HG02759 (cell line): ENCODE measurements at regions not wholly inside any gene's neighbourhood (a gene's known extent, or its start where the extent isn't known, plus 50 kb on each side); places are given as distances from the start of the nearest gene placed in this dataset.
"Not testable (repeated sequence)": the region's sequence is repeated elsewhere in the genome, so short reads cannot be mapped to it uniquely, and the experiment has no call there.

Experiments used
- ATAC-seq: cut with Tn5 transposase; IDR thresholded peaks from one replicate; pipeline ENCODE4 v1.9.1; 2021; ENCODE audit warnings: mild to moderate bottlenecking, moderate library complexity; ENCODE audit not compliant: unreplicated experiment

DNA sequence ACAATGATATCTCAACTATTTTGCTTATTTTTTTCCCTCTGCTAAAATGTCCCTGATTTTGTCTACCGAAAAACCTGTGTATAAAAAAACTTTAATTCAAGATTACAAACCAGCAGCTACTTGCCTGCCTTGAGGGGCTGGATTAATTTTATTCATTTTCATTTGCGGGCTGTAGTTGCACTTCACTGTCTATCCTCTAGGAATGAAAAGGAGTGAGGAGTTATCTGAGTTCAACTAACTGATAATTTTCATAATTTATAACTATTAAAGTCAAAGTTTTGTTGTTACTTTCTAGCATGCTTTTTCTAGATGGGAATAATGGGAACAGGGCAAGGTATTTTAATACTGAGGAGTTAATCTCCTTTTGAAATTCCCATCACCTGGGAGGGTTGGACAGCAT is 50.3 kb upstream of the AGTPBP1 start:
- not testable (repeated sequence) for ATAC-seq

GRCh38 chr9:85802978-85803695 is 61.4 kb upstream of the AGTPBP1 start:
- not testable (repeated sequence) for ATAC-seq

DNA sequence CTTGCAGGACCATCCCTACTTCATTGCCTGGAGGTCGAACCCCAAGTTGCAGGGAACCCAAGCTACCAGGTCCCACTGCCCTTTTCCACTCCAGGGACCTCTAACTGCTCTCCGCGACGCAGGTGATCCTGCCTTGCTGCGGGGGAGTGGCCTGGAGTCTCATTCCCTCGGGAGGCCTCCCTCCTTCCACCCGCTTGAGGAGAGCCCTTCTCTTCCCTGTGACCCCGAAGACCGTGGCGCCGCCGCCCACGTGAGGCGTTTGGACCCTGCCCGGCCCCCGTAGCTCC is 63.0 kb upstream of the AGTPBP1 start:
- not testable (repeated sequence) for ATAC-seq

GRCh38 chr9:85805134-85806005 is 63.6 kb upstream of the AGTPBP1 start:
- ATAC-seq = peak; percentile 79

DNA sequence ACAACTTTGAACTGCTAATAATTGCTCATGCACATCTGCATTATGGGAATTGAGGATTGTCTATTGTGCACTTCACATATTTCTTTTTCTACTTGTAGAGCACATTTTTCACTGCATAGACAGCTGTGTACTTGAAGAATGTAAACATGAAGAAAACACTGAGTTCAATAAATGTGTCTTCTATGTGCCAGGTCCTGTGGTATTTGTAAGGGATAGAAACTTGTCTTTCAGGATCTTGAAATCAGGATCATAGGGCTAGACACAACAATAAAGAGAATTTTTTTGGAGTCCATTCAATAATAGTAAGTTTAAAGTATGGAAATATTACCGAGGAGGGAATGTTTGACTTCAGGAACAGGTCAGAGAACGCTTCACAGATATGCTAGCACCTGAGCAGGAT is 66.6 kb upstream of the AGTPBP1 start:
- not testable (repeated sequence) for ATAC-seq

DNA sequence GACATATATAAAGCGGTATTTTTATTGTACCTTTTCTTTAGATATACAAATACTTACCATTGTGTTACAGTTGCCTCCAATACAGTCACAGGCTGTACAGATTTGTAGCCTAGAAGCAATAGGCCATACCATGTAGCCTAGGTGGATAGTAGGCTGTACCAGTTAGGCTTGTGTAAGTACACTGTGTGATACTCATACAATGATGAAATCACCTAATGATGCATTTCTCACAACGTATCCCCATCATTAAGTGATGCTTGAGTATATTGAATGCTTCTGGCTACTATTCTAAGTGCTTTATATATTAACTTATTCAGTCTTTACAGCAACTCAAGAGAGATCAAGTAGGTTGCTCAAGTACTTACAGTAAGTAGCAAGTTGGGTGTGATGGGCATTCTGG is 71.6 kb upstream of the AGTPBP1 start:
- ATAC-seq = not testable (repeated sequence)

DNA sequence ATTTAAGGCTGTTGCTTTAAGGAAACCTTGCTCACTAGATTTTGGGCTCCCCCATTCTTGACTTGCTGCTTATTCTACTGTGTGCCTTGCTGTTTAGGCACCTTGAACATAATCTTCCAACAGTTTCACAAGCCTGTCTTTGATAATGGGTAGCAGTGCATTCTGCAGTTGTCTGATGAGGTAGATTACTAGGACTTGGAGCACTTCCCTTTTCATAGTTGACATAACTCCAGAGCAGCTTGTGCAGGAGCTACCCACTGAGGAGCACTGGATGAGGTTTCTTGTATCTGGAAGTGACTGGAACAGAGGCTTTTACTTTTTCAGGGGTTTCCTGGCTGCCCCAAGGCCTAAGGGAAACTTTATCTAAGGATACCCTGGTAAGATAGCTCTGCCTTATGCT is 73.0 kb upstream of the AGTPBP1 start:
- not testable (repeated sequence) for ATAC-seq

- ATAC-seq = not testable (repeated sequence)
Observed at GRCh38 chr9:85818971-85819370, 77.2 kb upstream of the AGTPBP1 start.

DNA sequence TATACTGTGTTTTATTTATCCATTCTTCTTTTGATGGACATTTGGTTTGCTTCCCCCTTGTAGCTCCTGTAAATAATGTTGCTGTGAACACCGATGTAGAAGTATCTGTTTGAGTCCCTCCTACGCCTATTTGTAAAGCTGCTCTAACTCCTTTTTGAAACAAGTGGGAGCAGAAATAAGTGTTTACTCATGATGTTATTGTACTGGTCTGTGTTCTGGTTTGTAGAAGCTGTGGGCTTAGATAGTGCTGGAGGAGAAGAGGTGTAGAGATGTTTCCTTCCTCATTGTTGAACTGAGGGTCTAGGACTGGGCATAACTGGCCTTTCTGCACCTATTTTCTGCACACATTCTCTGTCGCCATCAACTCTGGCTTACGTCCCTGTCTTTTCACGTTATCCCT is 78.8 kb upstream of the AGTPBP1 start:
- not testable (repeated sequence) for ATAC-seq

GRCh38 chr9:85824949-85825348 is 83.2 kb upstream of the AGTPBP1 start:
- not testable (repeated sequence) for ATAC-seq

DNA sequence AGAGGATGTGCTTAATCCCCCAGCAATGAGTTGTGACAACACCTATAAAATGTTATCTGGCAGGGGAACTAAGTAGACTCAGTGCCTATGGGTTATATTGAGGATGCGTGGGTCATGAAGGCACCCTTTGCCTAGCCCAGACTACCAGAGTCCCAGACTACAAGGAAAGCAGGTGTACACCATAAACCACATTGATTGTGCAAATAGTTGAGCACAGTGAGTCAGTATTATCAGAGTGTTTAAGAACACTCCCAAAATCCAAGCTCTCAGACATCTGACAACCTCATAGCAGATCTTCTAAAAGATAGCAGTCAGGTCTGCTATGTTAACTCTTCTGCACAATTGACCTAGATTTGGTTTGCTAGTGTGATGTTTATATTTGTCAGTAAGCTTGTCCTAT is 92.8 kb upstream of the AGTPBP1 start:
- ATAC-seq = not testable (repeated sequence)

- ATAC-seq = not testable (repeated sequence)
Observed at GRCh38 chr9:85843949-85844348, 97.0 kb upstream of the NAA35 start.

- ATAC-seq = not testable (repeated sequence)
Observed at GRCh38 chr9:85847782-85848181, 93.2 kb upstream of the NAA35 start.

DNA sequence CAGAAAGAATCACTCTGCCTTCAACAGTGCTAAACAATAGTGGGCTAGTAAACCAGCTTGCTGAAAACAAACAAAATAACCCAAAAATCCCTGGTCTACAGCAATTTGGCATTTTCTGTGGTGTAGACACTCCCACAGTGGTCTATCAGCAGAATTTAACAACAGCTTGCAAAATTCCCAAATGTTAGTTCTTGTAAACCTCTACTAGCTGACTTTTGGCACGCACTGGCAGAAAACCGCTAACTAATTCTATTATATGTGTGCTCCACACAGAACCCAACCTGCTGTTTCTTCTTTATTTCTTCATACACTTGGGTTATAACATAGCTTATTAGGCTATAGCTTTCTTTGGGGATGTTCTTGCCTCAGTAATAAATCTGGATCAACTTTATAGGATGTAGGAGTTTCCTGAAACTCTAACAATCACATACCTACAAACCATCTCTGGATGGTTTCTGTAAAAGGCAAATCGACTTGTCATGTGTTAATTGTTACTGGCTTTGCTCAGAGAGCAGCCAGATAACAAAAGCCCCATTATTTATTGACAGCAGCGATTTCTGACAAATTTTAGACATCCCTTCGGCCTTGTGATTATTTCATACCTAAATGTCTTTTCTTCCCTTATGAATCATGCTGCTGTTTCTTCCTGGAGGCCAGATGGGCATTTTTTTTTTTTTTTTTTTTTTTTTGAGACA is 82.7 kb upstream of the NAA35 start:
- no peak for ATAC-seq

DNA sequence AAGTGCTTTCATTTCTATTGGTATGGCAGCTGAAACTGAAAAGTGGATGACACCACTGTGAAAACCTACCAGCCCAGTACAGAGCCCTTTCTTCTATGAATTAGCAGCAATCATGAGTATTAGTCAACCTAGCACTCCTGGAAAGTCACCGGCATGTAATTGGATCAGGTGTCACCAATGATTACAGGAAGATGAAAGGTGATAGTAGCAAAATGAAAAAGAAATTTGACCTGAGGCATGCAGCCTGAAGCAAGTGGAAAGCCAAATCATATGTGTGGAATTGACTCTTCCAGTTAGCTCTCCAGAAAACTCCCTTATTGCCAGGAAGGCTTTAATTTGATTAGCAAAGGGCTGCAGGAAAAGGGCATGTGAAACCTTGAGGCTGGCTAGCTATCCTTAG is 81.2 kb upstream of the NAA35 start:
- ATAC-seq = no peak

- ATAC-seq = not testable (repeated sequence)
Observed at GRCh38 chr9:85861882-85862281, 79.1 kb upstream of the NAA35 start.

- ATAC-seq = no peak
Observed at GRCh38 chr9:85863875-85864274, 77.1 kb upstream of the NAA35 start.

- no peak for ATAC-seq
Observed at GRCh38 chr9:85871008-85871407, 69.9 kb upstream of the NAA35 start.

GRCh38 chr9:85871683-85872082 is 69.3 kb upstream of the NAA35 start:
- not testable (repeated sequence) for ATAC-seq

- ATAC-seq = no peak
Observed at GRCh38 chr9:85872463-85872862, 68.5 kb upstream of the NAA35 start.

DNA sequence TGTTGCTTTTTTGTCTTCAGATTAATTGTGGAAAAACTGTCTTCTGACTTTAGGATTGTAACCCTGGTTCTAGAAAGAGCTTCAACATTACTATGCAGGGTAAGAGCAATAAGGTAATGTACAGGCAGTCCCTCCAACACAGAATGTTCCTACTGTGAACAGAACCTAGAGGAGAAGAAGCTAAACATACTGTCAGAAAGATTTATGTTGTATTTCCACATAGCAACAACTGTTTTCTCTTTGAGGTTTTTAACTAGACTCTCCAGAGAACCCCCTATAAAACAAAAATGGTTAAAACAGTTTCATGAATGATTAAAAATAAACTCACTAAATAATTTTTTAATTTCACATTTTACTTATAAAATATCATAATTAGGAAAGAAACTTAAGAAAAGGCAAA is 64.3 kb upstream of the NAA35 start:
- no peak for ATAC-seq
